HUES6 (cell line): ENCODE measurements at regions not wholly inside any gene's neighbourhood (a gene's known extent, or its start where the extent isn't known, plus 50 kb on each side); places are given as distances from the start of the nearest gene placed in this dataset.
"Not testable (repeated sequence)": the region's sequence is repeated elsewhere in the genome, so short reads cannot be mapped to it uniquely, and the experiment has no call there.

Source experiments
- H3K27ac ChIP-seq: 2 replicates; pipeline ENCODE4 v1.7.0; 2013; ENCODE audit warnings: low read depth, mild to moderate bottlenecking, low read length, inconsistent platforms
- H3K27me3 ChIP-seq: 2 replicates; pipeline ENCODE4 v1.6.1; 2013; ENCODE audit warnings: low read length; ENCODE audit not compliant: control insufficient read depth, insufficient read depth
- H3K36me3 ChIP-seq: 2 replicates; pipeline ENCODE4 v1.6.1; 2013; ENCODE audit warnings: low read length; ENCODE audit not compliant: control insufficient read depth, insufficient read depth
- H3K4me1 ChIP-seq: 2 replicates; pipeline ENCODE4 v1.6.1; 2013; ENCODE audit warnings: low read length; ENCODE audit not compliant: control insufficient read depth, insufficient read depth
- H3K4me3 ChIP-seq: 2 replicates; pipeline ENCODE4 v1.5.1; 2013; ENCODE audit warnings: low read depth, low read length
- H3K9ac ChIP-seq: one replicate; pipeline ENCODE4 v1.6.1; 2013; ENCODE audit warnings: mild to moderate bottlenecking, low read length
- H3K9me3 ChIP-seq: 2 replicates; pipeline ENCODE4 v1.6.1; 2013; ENCODE audit warnings: low read depth, low read length; ENCODE audit not compliant: control insufficient read depth, insufficient read depth

GRCh38 chr3:16708285-16708684, 103.1 kb upstream of the DAZL start:
- Histone ChIP-seq H3K4me3 (no peak overlapping the region), H3K4me1 (no peaks in the 10 kb centered on the region), H3K27me3 (no peaks in the 10 kb centered on the region), H3K9ac (no peak overlapping the region), H3K9me3 (peaks cover 5% of the 10 kb centered on the region; the same call in 1 of the 2 replicates), H3K36me3 (no peaks in the 10 kb centered on the region), H3K27ac (no peak overlapping the region)

DNA sequence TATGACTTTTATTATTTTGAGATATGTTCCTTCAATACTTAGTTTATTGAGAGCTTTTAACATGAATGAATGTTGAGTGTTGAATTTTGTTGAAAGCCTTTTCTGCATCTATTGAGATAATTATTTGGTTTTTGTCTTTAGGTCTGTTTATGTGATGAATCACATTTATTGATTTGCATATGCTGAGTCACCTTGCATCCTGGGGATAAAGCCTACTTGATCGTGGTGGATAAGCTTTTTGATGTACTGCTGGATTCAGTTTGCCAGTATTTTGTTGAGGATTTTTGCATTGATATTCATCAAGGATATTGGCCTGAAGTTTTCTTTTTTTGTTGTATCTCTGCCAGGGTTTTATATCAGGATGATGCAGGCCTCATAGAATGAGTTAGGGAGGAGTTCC, 106.5 kb upstream of the DAZL start:
- H3K27me3 ChIP-seq, H3K9ac ChIP-seq, H3K27ac ChIP-seq, H3K4me1 ChIP-seq, H3K36me3 ChIP-seq, H3K4me3 ChIP-seq: not testable (repeated sequence)
- peaks cover 12% of the 10 kb centered on the region; the same call in 1 of the 2 replicates for H3K9me3 ChIP-seq

- no peaks in the 10 kb centered on the region for H3K4me1 ChIP-seq
- H3K9me3 ChIP-seq: 0 out of 2 replicates have a peak, but pooled peaks cover 7% of the 10 kb centered on the region
- no peak overlapping the region for H3K9ac ChIP-seq
- no peak overlapping the region for H3K4me3 ChIP-seq
- H3K27ac ChIP-seq: no peak overlapping the region
- H3K36me3 ChIP-seq: no peaks in the 10 kb centered on the region
- H3K27me3 ChIP-seq: no peaks in the 10 kb centered on the region
Measured at GRCh38 chr3:16715281-16715680, 110.1 kb upstream of the DAZL start.

DNA sequence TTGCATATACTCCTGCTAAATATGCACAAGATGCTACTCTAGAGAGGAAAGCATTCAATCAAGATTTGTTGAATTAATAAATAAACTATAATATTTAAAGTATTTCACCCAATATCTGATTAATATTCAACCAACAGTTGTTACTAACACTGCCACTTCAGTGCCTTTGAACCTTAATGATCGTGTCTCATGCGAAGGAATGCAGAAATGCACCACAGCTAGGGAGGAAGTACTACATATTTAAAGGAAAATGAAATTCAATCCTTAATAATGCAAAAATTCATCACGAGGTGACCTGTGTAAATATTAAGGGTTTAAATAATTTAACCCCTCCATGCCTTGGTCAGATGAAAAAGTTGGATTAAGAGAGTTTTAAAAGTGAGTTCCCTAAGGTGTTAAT, 114.2 kb upstream of the DAZL start:
- H3K27ac ChIP-seq: no peak overlapping the region
- H3K27me3 ChIP-seq: no peaks in the 10 kb centered on the region
- H3K9ac ChIP-seq: no peak overlapping the region
- no peaks in the 10 kb centered on the region for H3K36me3 ChIP-seq
- no peak overlapping the region for H3K4me3 ChIP-seq
- H3K4me1 ChIP-seq: no peaks in the 10 kb centered on the region; the same call in 1 of the 2 replicates
- no peaks in the 10 kb centered on the region for H3K9me3 ChIP-seq

DNA sequence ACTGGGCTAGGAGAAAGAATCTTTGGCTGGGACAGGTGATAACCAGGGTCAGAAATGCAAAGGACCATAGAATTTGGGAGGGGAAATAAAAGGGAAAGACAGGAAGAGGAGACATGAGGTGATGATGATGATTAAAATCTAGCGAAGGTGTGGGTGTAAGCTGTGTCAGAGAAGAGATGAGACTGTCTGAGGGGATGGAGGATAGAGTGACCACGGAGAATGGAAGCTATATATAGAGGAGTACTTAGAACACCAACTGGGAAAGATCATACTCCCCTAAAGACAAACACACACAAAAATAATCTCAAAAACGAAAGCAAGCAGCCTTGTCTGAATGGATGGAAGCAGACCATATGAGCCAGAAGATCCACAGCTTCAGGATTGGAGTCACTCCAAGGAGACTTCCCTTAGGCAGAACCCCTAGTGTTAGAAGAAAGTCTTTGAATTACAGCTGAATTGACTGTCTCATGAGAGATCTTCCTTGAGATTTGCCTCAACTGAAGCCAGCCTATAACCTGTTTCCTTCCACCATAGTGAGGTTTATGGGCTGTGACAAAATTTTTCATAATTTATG, 115.2 kb upstream of the DAZL start:
- Histone ChIP-seq H3K27ac (no peak overlapping the region), H3K9me3 (no peaks in the 10 kb centered on the region), H3K27me3 (no peaks in the 10 kb centered on the region), H3K4me1 (peaks cover 4% of the 10 kb centered on the region; the same call in 1 of the 2 replicates), H3K36me3 (no peaks in the 10 kb centered on the region), H3K9ac (no peak overlapping the region), H3K4me3 (no peak overlapping the region)

DNA sequence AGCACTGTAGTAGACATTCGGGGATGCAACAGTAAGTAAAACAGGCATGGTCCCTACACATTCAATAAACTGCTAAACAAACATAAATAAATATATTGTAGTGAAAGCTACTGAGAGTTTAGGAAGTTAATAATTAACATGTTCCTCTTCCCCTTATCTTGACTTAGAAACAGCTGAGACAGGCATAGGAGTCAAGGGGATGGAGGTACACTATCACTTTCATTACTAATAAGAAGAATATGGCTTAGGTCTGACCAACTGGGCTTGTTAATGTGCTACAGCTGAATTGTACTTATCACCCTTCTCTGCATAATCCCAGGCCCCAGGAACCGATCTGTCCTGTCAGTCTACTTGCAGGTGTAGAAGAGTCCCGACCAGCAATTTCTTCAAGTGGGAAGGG, 116.3 kb upstream of the DAZL start:
- no peak overlapping the region for H3K27ac ChIP-seq
- no peaks in the 10 kb centered on the region for H3K27me3 ChIP-seq
- H3K9ac ChIP-seq: no peak overlapping the region
- H3K4me3 ChIP-seq: no peak overlapping the region
- H3K36me3 ChIP-seq: no peaks in the 10 kb centered on the region; the same call in 1 of the 2 replicates
- H3K9me3 ChIP-seq: peaks cover 7% of the 10 kb centered on the region
- H3K4me1 ChIP-seq: peaks cover 4% of the 10 kb centered on the region; the same call in 1 of the 2 replicates

DNA sequence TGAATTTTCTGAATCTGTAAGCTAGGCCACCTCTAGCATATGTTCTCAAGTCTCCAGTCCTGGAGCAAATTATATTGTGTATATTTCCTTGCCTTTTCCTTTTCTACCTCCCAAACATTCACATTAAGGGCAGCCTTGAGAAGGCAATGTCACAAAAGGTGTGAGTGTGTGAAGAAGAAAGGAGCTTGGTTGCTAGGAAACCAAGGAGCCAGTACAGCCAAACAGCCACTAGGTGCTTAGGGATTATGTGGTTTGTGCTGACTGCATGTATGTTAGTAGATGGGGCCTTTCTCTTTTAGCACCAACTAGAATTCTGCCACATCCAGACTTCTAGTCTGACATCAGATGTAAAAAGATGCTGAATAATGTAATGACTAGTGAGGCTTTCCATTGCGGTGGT, 118.8 kb upstream of the DAZL start:
- Histone ChIP-seq H3K36me3 (no peaks in the 10 kb centered on the region; the same call in 1 of the 2 replicates), H3K4me1 (peaks cover 4% of the 10 kb centered on the region; the same call in 1 of the 2 replicates), H3K27me3 (no peaks in the 10 kb centered on the region), H3K4me3 (no peak overlapping the region), H3K9me3 (peaks cover 15% of the 10 kb centered on the region), H3K27ac (no peak overlapping the region), H3K9ac (no peak overlapping the region)

DNA sequence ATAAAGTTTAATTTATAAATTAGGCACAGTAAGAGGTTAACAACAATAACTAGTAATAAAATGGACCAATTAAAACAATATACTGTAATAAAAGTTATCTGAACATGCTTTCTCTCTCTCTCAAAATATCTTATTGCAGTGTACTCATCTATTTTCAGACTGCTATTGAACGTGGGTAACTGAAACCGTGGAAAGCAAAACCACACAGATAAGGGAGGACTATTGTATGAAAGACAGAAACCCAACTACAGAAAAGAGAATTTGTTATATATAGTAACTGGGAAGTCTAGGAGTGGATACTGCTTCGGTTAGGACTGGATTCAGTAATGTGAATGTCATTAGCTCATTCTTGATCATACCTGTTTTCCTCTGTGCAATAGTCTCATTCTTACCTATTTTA, 119.3 kb upstream of the DAZL start:
- Histone ChIP-seq H3K36me3 (no peaks in the 10 kb centered on the region; the same call in 1 of the 2 replicates), H3K27me3 (no peaks in the 10 kb centered on the region), H3K9me3 (peaks cover 15% of the 10 kb centered on the region), H3K4me1 (peaks cover 4% of the 10 kb centered on the region; the same call in 1 of the 2 replicates), H3K9ac (no peak overlapping the region), H3K4me3 (no peak overlapping the region), H3K27ac (no peak overlapping the region)

- Histone ChIP-seq H3K36me3 (no peaks in the 10 kb centered on the region; the same call in 1 of the 2 replicates), H3K27ac (no peak overlapping the region), H3K9ac (no peak overlapping the region), H3K4me1 (peaks cover 4% of the 10 kb centered on the region; the same call in 1 of the 2 replicates), H3K27me3 (no peaks in the 10 kb centered on the region), H3K4me3 (no peak overlapping the region), H3K9me3 (peaks cover 15% of the 10 kb centered on the region)
Measured at GRCh38 chr3:16725972-16726371, 120.7 kb upstream of the DAZL start.

- peaks cover 15% of the 10 kb centered on the region for H3K9me3 ChIP-seq
- no peaks in the 10 kb centered on the region; the same call in 1 of the 2 replicates for H3K36me3 ChIP-seq
- no peak overlapping the region for H3K27ac ChIP-seq
- H3K4me3 ChIP-seq: no peak overlapping the region
- H3K9ac ChIP-seq: no peak overlapping the region
- H3K4me1 ChIP-seq: peaks cover 4% of the 10 kb centered on the region; the same call in 1 of the 2 replicates
- H3K27me3 ChIP-seq: no peaks in the 10 kb centered on the region
Measured at GRCh38 chr3:16728770-16729745, 123.8 kb upstream of the DAZL start.

DNA sequence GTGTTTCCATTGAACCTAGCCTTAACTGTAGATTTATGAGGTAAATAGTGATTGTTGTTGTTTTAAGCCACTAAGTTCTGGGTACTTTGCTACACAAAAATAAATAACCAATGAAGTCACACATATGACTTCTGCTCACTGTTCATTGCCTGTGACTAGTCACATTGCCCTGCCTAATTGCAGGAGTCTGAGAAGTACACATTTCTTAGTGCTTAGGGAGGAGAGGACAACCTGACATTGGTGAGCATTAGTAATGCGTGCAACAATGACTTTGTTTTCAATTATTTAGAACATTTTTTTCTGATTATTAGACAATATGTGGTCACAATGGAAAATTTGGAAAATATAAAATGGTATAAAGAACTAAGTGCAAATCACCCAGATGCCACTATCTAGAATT, 133.2 kb upstream of the DAZL start:
- H3K36me3 ChIP-seq: no peaks in the 10 kb centered on the region
- no peaks in the 10 kb centered on the region for H3K27me3 ChIP-seq
- H3K9me3 ChIP-seq: peaks cover 27% of the 10 kb centered on the region
- H3K4me3 ChIP-seq: no peak overlapping the region
- no peaks in the 10 kb centered on the region for H3K4me1 ChIP-seq
- H3K9ac ChIP-seq: no peak overlapping the region
- no peak overlapping the region for H3K27ac ChIP-seq
